ENCODE measurements at regions not wholly inside any gene's neighbourhood (a gene's known extent, or its start where the extent isn't known, plus 50 kb on each side); places are given as distances from the start of the nearest gene placed in this dataset.

DNA sequence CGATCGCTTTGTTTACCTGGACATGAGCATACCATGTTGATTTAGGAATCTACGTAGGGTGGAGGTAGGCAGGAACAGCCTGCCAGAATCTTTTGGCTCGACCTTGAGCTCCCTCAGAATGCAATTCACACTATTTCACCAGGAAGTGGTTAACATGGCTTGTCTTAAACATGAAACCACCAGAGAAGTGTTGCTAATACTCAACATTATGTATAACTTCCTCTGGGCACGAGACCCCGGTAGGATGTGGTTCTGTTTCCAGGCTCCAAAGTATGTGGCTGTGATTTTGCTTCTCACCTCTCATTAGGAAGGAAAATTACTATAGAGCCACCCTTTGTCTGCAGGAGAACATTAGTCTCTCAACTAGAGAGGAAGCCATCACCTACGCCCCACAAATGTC, 59.0 kb upstream of the VCX3B start:
- DNase-seq = no peak
- Histone ChIP-seq H3K9ac (ENCODE audit: extremely low read depth, insufficient read length, low read length) (no peak overlapping the region), H3K56ac (ENCODE audit: insufficient read length, low read depth, low read length) (no peak overlapping the region), H3K27me3 (ENCODE audit: insufficient read depth, low read length) (no peaks in the 10 kb centered on the region), H3K27ac (ENCODE audit: insufficient read length, low read depth, low read length) (no peak overlapping the region), H3K18ac (ENCODE audit: insufficient read length, low read depth, low read length) (no peak overlapping the region), H4K20me1 (ENCODE audit: control insufficient read depth, insufficient read depth, insufficient read length) (no peaks in the 10 kb centered on the region), H2BK12ac (ENCODE audit: insufficient read length, low read depth, low read length) (no peak overlapping the region), H3K4me1 (ENCODE audit: insufficient read depth, low read length) (peaks cover 2% of the 10 kb centered on the region; the same call in 1 of the 2 replicates), H3K79me1 (ENCODE audit: insufficient read depth, low read depth, low read length, poor library complexity, severe bottlenecking) (no peaks in the 10 kb centered on the region), H2BK120ac (ENCODE audit: low read depth, low read length, poor library complexity, severe bottlenecking) (no peak overlapping the region), H3K14ac (ENCODE audit: insufficient read depth, low read length) (no peak overlapping the region), H3K4ac (ENCODE audit: low read depth, low read length) (no peak overlapping the region), H2BK5ac (ENCODE audit: insufficient read length, low read length) (no peak overlapping the region), H2AFZ (ENCODE audit: low read length) (no peak overlapping the region), H3T11ph (ENCODE audit: low read length) (no peak overlapping the region), H3K79me2 (ENCODE audit: insufficient read depth, low read length) (no peaks in the 10 kb centered on the region), H4K91ac (ENCODE audit: insufficient read length, low read depth, low read length) (no peak overlapping the region), H4K8ac (replicated peaks; ENCODE audit: insufficient read length, low read depth, low read length) (no peak overlapping the region), H3K23ac (ENCODE audit: insufficient read length, low read depth, low read length) (no peak overlapping the region), H2BK20ac (ENCODE audit: low read depth, low read length, poor library complexity, severe bottlenecking) (no peak overlapping the region), H2AK5ac (ENCODE audit: insufficient read length, low read length) (no peak overlapping the region), H3K23me2 (ENCODE audit: insufficient read length, low read depth, low read length, poor library complexity, severe bottlenecking) (no peaks in the 10 kb centered on the region), H3K9me3 (ENCODE audit: control insufficient read depth, low read depth, low read length) (no peaks in the 10 kb centered on the region), H3K4me2 (ENCODE audit: insufficient read depth, insufficient read length, low read length) (no peak overlapping the region), H2BK15ac (ENCODE audit: low read depth, low read length) (no peak overlapping the region), H4K5ac (ENCODE audit: insufficient read length, low read depth, low read length) (no peak overlapping the region)
- WGBS (ENCODE audit: extremely low coverage, insufficient read length, low lambda C conversion rate) = no CpG with 5 or more reads among the region's 7 CpGs
- TF ChIP-seq, protein P1, sequence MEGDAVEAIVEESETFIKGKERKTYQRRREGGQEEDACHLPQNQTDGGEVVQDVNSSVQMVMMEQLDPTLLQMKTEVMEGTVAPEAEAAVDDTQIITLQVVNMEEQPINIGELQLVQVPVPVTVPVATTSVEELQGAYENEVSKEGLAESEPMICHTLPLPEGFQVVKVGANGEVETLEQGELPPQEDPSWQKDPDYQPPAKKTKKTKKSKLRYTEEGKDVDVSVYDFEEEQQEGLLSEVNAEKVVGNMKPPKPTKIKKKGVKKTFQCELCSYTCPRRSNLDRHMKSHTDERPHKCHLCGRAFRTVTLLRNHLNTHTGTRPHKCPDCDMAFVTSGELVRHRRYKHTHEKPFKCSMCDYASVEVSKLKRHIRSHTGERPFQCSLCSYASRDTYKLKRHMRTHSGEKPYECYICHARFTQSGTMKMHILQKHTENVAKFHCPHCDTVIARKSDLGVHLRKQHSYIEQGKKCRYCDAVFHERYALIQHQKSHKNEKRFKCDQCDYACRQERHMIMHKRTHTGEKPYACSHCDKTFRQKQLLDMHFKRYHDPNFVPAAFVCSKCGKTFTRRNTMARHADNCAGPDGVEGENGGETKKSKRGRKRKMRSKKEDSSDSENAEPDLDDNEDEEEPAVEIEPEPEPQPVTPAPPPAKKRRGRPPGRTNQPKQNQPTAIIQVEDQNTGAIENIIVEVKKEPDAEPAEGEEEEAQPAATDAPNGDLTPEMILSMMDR (conservative IDR thresholded peaks at IDR 0.05) = no peak
- H3K4me1 Mint-ChIP-seq = peaks cover 6 to 7% of the 10 kb centered on the region in 2 experiments; a peak in 3 of 4 replicates
- H3K27ac Mint-ChIP-seq = no peak overlapping the region
- 0 out of 7 replicates have a peak, but pooled peaks cover 0 to 4% (median 0%) of the 10 kb centered on the region in 3 experiments for H3K36me3 Mint-ChIP-seq (ENCODE audit: insufficient read depth in 1 of 3, low read depth in 3 of 3)
- H3K27me3 Mint-ChIP-seq (ENCODE audit: low read depth) = no peaks in the 10 kb centered on the region
- H3K4me3 Mint-ChIP-seq = no peak overlapping the region
- H3K9me3 Mint-ChIP-seq = peaks cover 0 to 4% of the 10 kb centered on the region in 2 experiments; a peak in 3 of 5 replicates

Measured in H9 (cell line).